ENCODE measurements at regions not wholly inside any gene's neighbourhood (a gene's known extent, or its start where the extent isn't known, plus 50 kb on each side); places are given as distances from the start of the nearest gene placed in this dataset.

DNA sequence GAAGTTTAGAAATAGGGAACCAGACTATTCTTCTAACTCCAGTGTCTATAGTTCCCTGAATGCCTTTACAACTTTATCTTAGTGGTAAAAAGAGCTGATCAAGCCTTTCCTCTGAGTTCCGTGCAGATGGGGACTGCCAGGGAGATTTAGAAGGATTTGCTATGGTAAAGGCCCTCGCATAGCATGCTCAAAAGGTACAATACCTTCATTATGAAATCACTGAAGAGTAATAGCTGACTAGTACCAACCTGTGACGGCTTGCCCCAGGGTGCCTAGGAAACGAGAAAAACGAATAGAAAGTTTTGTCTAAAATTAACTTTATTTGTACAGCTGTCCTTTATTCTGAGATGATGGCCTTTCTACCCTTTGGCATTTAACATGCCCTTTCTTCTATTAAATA, 150.1 kb upstream of the ARHGAP42 start:
- H2BK120ac ChIP-seq (replicated peaks; ENCODE audit: low read depth, low read length) = no peak overlapping the region
- H2BK12ac ChIP-seq (ENCODE audit: low read depth, low read length) = no peak overlapping the region
- no peaks in the 10 kb centered on the region for H3K23me2 ChIP-seq (ENCODE audit: low read depth, low read length)
- H3K23ac ChIP-seq (ENCODE audit: insufficient read length) = no peak overlapping the region
- H3K56ac ChIP-seq (replicated peaks; ENCODE audit: insufficient read length, low read depth, low read length) = no peak overlapping the region
- H2BK5ac ChIP-seq (ENCODE audit: low read depth, low read length) = no peak overlapping the region
- no peak overlapping the region for H4K91ac ChIP-seq (replicated peaks; ENCODE audit: insufficient read length, low read length)
- no peaks in the 10 kb centered on the region for H3K79me2 ChIP-seq (ENCODE audit: control insufficient read depth in 1 of 2, insufficient read depth in 2 of 2, low read length in 2 of 2)
- no peak overlapping the region for H2BK20ac ChIP-seq (ENCODE audit: low read length)
- no peaks in the 10 kb centered on the region for H3K36me3 ChIP-seq (ENCODE audit: control insufficient read depth in 2 of 4, insufficient read depth in 4 of 4, low read length in 3 of 4)
- no peak overlapping the region for H3K4me3 ChIP-seq (ENCODE audit: extremely low read depth in 1 of 4, insufficient read depth in 2 of 4, low read depth in 3 of 4, low read length in 4 of 4)
- H2BK15ac ChIP-seq (ENCODE audit: low read length) = no peak overlapping the region
- FAIRE-seq = no peak
- no peak overlapping the region for H4K8ac ChIP-seq (ENCODE audit: extremely low read depth, insufficient read depth, low read length)
- WGBS, 2 experiments (ENCODE audit: extremely low coverage in 1 of 2, insufficient coverage in 1 of 2, insufficient read length in 1 of 2, insufficient replicate concordance in 2 of 2, low coverage in 1 of 2, low lambda C conversion rate in 2 of 2, missing lambda C conversion rate in 1 of 2) = 89% methylated on average over 5 of the region's 5 CpGs; no CpG with 5 or more reads in 1 of the 2 experiments
- no peak overlapping the region for H3K14ac ChIP-seq (ENCODE audit: insufficient read length)
- TF ChIP-seq CHD1 (IDR thresholded peaks at IDR 0.05; ENCODE audit: low read depth, low read length) = no peak
- TF ChIP-seq YY1 (IDR thresholded peaks at IDR 0.05; ENCODE audit: low read depth, low read length) = no peak
- TF ChIP-seq GABPA (IDR thresholded peaks at IDR 0.05; ENCODE audit: borderline replicate concordance, insufficient read depth, low read length) = no peak
- TF ChIP-seq KDM5A (IDR thresholded peaks at IDR 0.05; ENCODE audit: low read length) = no peak
- TF ChIP-seq BCL11A (IDR thresholded peaks at IDR 0.05; ENCODE audit: low read depth in 2 of 2, low read length in 2 of 2) = no peak
- no peak for TF ChIP-seq EP300 (IDR thresholded peaks at IDR 0.05; ENCODE audit: borderline replicate concordance in 1 of 2, low read depth in 2 of 2, low read length in 2 of 2)
- no peak for TF ChIP-seq BRCA1 (IDR thresholded peaks at IDR 0.05; ENCODE audit: low read depth, low read length)
- TF ChIP-seq POLR2AphosphoS5 (IDR thresholded peaks at IDR 0.05; ENCODE audit: low read depth, low read length) = no peak
- no peak for TF ChIP-seq SUZ12 (IDR thresholded peaks at IDR 0.05; ENCODE audit: low read length)
- no peak for TF ChIP-seq TAF1 (IDR thresholded peaks at IDR 0.05; ENCODE audit: low read depth, low read length)
- TF ChIP-seq EGR1 (IDR thresholded peaks at IDR 0.05; ENCODE audit: borderline replicate concordance, low read depth, low read length) = no peak
- H3K18ac ChIP-seq (ENCODE audit: extremely low read depth, low read length) = no peak overlapping the region
- H2AFZ ChIP-seq (ENCODE audit: low read length) = no peak overlapping the region
- no peak overlapping the region for H4K5ac ChIP-seq (ENCODE audit: insufficient read length, low read depth, low read length)
- no peaks in the 10 kb centered on the region for H4K20me1 ChIP-seq (replicated peaks in 1 of 2; ENCODE audit: control insufficient read depth in 1 of 2, insufficient read depth in 2 of 2, low read length in 2 of 2)
- no peak overlapping the region for H3K9ac ChIP-seq (replicated peaks in 1 of 4; ENCODE audit: extremely low read depth in 1 of 4, low read depth in 3 of 4, low read length in 3 of 4)
- no peaks in the 10 kb centered on the region for H3K4me1 ChIP-seq (replicated peaks in 1 of 4; ENCODE audit: control insufficient read depth in 3 of 4, insufficient read depth in 4 of 4, low read length in 3 of 4)
- H3K4ac ChIP-seq (replicated peaks; ENCODE audit: insufficient read length, low read depth, low read length) = no peak overlapping the region
- ChIA-PET POLR2A (ENCODE audit: partially characterized antibody) (no interaction called here), CTCF (ENCODE audit: partially characterized antibody) (no interaction called here)
- H2AK5ac ChIP-seq (ENCODE audit: low read depth, low read length) = no peak overlapping the region
- no peaks in the 10 kb centered on the region for H3K9me3 ChIP-seq (ENCODE audit: insufficient read depth in 2 of 2, low read depth in 1 of 2, low read length in 1 of 2)
- no peaks in the 10 kb centered on the region for H3K27me3 ChIP-seq (replicated peaks in 1 of 4; ENCODE audit: control insufficient read depth in 3 of 4, extremely low read depth in 1 of 4, insufficient read depth in 3 of 4, low read length in 3 of 4)
- no peak overlapping the region for H3K4me2 ChIP-seq (ENCODE audit: insufficient read depth in 1 of 2, low read depth in 2 of 2, low read length in 2 of 2)
- H3K27ac ChIP-seq (ENCODE audit: low read depth, low read length) = no peak overlapping the region
- no peaks in the 10 kb centered on the region for H3K79me1 ChIP-seq (ENCODE audit: low read depth, low read length)
- DNase-seq (ENCODE audit: low read depth in 1 of 2, low spot score in 2 of 2) = no peak
